ENCODE measurements at regions not wholly inside any gene's neighbourhood (a gene's known extent, or its start where the extent isn't known, plus 50 kb on each side); places are given as distances from the start of the nearest gene placed in this dataset.

DNA sequence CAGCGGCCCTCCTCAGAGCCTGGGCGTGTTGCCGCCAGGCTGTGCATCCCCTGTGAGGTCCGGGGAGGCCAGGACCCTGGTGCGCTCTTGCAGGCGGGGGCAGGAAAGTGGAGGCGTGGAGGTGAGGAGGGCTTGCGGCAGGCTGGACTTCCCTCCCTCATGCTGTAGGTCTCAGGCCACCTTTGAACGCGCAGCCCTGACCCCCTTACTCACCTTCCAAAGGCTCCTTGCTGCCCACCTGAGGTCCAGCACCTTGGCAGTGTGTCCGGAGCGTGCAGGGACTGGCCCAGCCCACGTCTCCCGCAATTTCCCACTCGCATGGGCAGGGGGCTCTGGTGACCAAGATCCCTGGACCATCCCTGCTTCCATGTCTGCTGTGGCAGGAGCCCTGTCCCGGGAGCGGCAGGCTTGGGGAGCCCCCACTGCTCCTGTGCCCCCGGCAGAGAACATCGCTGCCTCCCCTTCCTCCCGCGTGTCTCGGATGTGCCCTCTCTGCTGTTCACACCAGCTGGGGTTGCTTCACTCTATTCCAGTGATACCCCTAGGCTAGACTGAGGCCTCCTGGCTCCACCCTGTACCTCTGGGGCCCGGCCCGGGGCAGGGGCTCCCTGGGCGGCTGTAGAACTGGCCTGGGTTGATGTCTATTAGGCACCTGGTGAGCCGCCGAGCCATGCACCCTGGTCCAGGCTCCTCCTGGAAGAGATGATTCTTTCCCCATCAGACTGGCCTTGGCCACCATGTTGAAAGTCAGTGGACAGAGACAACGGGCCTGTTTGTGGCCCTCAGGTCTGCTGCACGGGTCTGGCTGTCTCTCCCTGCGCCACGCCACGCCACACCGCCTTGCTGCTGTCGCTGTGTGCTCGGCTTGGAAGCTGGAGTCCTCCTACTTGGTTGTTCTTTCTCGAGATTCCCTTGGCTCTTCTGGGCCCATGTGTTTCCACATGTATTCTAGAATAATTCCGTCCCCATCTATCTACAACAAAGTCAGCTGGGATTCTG lies 95.4 kb upstream of the ADRA2C start:
- Histone ChIP-seq H2AFZ (ENCODE audit: low read depth, low read length, severe bottlenecking) (no peak overlapping the region), H3K27ac (ENCODE audit: low read depth, low read length) (no peak overlapping the region), H3K9me3 (ENCODE audit: insufficient read depth, low read length) (no peaks in the 10 kb centered on the region; the same call in 1 of the 2 replicates), H3K36me3 (ENCODE audit: low read length) (no peaks in the 10 kb centered on the region), H3K79me2 (ENCODE audit: insufficient read depth, low read length) (no peaks in the 10 kb centered on the region), H3K27me3 (ENCODE audit: low read length) (no peaks in the 10 kb centered on the region), H3K4me2 (ENCODE audit: low read depth, low read length, poor library complexity, severe bottlenecking) (no peak overlapping the region), H3K9me2 (replicated peaks; ENCODE audit: insufficient read depth, low read length) (no peaks in the 10 kb centered on the region), H3F3A (ENCODE audit: insufficient read depth) (no peaks in the 10 kb centered on the region), H3K9ac (ENCODE audit: low read length) (no peak overlapping the region), H4K20me1 (ENCODE audit: low read depth, low read length) (no peaks in the 10 kb centered on the region), H3K4me3 (ENCODE audit: insufficient read depth, low read length, poor library complexity, severe bottlenecking) (no peak overlapping the region)
- no peak for TF ChIP-seq EZH2phosphoT487 (conservative IDR thresholded peaks at IDR 0.05; ENCODE audit: low read length)
- TF ChIP-seq, protein P1, sequence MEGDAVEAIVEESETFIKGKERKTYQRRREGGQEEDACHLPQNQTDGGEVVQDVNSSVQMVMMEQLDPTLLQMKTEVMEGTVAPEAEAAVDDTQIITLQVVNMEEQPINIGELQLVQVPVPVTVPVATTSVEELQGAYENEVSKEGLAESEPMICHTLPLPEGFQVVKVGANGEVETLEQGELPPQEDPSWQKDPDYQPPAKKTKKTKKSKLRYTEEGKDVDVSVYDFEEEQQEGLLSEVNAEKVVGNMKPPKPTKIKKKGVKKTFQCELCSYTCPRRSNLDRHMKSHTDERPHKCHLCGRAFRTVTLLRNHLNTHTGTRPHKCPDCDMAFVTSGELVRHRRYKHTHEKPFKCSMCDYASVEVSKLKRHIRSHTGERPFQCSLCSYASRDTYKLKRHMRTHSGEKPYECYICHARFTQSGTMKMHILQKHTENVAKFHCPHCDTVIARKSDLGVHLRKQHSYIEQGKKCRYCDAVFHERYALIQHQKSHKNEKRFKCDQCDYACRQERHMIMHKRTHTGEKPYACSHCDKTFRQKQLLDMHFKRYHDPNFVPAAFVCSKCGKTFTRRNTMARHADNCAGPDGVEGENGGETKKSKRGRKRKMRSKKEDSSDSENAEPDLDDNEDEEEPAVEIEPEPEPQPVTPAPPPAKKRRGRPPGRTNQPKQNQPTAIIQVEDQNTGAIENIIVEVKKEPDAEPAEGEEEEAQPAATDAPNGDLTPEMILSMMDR (IDR thresholded peaks at IDR 0.05; ENCODE audit: insufficient read depth, low read length, poor library complexity, severe bottlenecking): no peak

DNA sequence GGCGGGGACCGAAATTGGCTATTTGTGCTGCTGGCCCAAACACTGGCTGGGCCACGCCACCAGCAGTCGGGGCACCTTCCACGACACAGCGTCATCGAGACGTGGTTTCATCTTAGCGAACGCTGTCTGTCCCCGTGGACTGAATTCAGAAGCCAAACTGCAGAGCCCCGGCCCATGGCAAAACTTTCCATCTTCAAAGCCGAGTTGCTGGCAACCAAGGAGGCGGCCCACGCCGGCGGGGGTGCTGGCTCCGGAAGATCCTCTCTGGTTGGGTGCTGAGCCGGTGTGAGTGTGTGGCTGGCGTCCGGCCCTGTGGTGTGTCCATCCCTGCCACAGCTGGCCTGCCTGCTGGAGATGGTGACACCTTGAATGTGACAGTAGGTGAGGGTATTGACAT lies 96.6 kb upstream of the ADRA2C start:
- Histone ChIP-seq H3K9me2 (replicated peaks; ENCODE audit: insufficient read depth, low read length) (no peaks in the 10 kb centered on the region), H3K27ac (ENCODE audit: low read depth, low read length) (no peak overlapping the region), H3K79me2 (ENCODE audit: insufficient read depth, low read length) (no peaks in the 10 kb centered on the region), H3F3A (ENCODE audit: insufficient read depth) (no peaks in the 10 kb centered on the region), H3K4me2 (ENCODE audit: low read depth, low read length, poor library complexity, severe bottlenecking) (no peak overlapping the region), H3K9ac (ENCODE audit: low read length) (no peak overlapping the region), H2AFZ (ENCODE audit: low read depth, low read length, severe bottlenecking) (no peak overlapping the region), H3K4me3 (ENCODE audit: insufficient read depth, low read length, poor library complexity, severe bottlenecking) (no peak overlapping the region), H4K20me1 (ENCODE audit: low read depth, low read length) (no peaks in the 10 kb centered on the region), H3K27me3 (ENCODE audit: low read length) (no peaks in the 10 kb centered on the region), H3K9me3 (ENCODE audit: insufficient read depth, low read length) (no peaks in the 10 kb centered on the region; the same call in 1 of the 2 replicates), H3K36me3 (ENCODE audit: low read length) (no peaks in the 10 kb centered on the region)
- TF ChIP-seq EZH2phosphoT487 (conservative IDR thresholded peaks at IDR 0.05; ENCODE audit: low read length): no peak
- TF ChIP-seq, protein P1 (IDR thresholded peaks at IDR 0.05; ENCODE audit: insufficient read depth, low read length, poor library complexity, severe bottlenecking): no peak

DNA sequence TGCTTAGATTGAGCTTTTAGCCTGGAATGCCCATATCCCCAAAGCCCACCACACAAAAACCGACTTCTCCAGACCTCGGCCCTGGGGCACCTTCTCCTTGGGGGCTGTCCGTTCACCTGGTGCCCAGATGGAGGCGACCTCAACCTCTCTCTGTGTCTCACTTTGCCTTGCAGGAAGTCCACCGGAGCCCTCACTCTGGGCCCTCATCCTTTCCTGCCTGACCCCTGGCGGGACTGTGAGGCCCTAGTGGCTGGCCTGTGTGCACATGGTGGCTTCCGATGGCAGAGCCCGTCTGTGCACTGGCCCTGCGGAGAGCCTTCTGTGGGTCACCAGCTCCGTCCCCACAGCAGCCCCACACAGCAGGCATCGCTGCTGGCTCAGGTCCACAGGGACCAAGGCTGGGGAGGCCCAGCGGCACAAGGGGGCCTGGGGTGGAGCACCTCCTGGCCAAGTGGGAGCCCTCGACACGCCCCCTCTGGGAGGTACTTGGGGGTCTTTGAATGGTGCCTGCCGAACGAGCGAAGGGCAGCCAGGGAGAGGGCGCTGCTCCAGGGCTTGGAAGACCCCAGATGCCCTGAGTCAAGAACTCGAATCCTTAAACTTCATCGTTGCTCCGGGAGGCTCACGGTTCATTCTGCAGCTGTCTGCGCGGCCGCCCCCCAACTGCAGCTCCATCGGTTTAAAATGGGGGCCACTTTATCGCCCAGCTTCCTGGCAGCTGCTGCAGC lies 97.2 kb upstream of the ADRA2C start:
- Histone ChIP-seq H3K27me3 (ENCODE audit: low read length) (no peaks in the 10 kb centered on the region), H2AFZ (ENCODE audit: low read depth, low read length, severe bottlenecking) (no peak overlapping the region), H3K9me3 (ENCODE audit: insufficient read depth, low read length) (no peaks in the 10 kb centered on the region; the same call in 1 of the 2 replicates), H3K4me2 (ENCODE audit: low read depth, low read length, poor library complexity, severe bottlenecking) (no peak overlapping the region), H3K27ac (ENCODE audit: low read depth, low read length) (no peak overlapping the region), H3K9ac (ENCODE audit: low read length) (no peak overlapping the region), H4K20me1 (ENCODE audit: low read depth, low read length) (no peaks in the 10 kb centered on the region), H3K79me2 (ENCODE audit: insufficient read depth, low read length) (no peaks in the 10 kb centered on the region), H3F3A (ENCODE audit: insufficient read depth) (no peaks in the 10 kb centered on the region), H3K36me3 (ENCODE audit: low read length) (no peaks in the 10 kb centered on the region), H3K4me3 (ENCODE audit: insufficient read depth, low read length, poor library complexity, severe bottlenecking) (no peak overlapping the region), H3K9me2 (replicated peaks; ENCODE audit: insufficient read depth, low read length) (no peaks in the 10 kb centered on the region)
- TF ChIP-seq, protein P1 (IDR thresholded peaks at IDR 0.05; ENCODE audit: insufficient read depth, low read length, poor library complexity, severe bottlenecking): no peak
- TF ChIP-seq EZH2phosphoT487 (conservative IDR thresholded peaks at IDR 0.05; ENCODE audit: low read length): no peak

Measured in SU-DHL-6 (cell line).